Right kidney (tissue), 1 donor: ENCODE measurements at regions not wholly inside any gene's neighbourhood (a gene's known extent, or its start where the extent isn't known, plus 50 kb on each side); places are given as distances from the start of the nearest gene placed in this dataset.
"Not testable (repeated sequence)": the region's sequence is repeated elsewhere in the genome, so short reads cannot be mapped to it uniquely, and the experiment has no call there.

Experiments
- DNase-seq: peaks from one replicate; pipeline ENCODE4 v3.0.0-alpha.2; 2016

- not testable (repeated sequence) for DNase-seq
Measured at GRCh38 chr5:134471858-134472449, 53.5 kb upstream of the JADE2 start.

GRCh38 chr5:134468921-134469400 is 56.5 kb upstream of the JADE2 start:
- DNase-seq, result no peak

GRCh38 chr5:134467231-134467630 is 55.5 kb upstream of the CDKN2AIPNL start:
- no peak for DNase-seq

- DNase-seq, result peak; percentile 68
Measured at GRCh38 chr5:134466241-134467069, 54.8 kb upstream of the CDKN2AIPNL start.

GRCh38 chr5:134465816-134466240 is 54.1 kb upstream of the CDKN2AIPNL start:
- peak; percentile 78 for DNase-seq

GRCh38 chr5:134464988-134465815 is 53.5 kb upstream of the CDKN2AIPNL start:
- no peak for DNase-seq

- DNase-seq, result no peak
Measured at GRCh38 chr5:134463991-134464760, 52.5 kb upstream of the CDKN2AIPNL start.

GRCh38 chr5:134463176-134463720 is 51.6 kb upstream of the CDKN2AIPNL start:
- no peak for DNase-seq

- no peak for DNase-seq
Measured at GRCh38 chr5:134462761-134463160, 51.1 kb upstream of the CDKN2AIPNL start.

GRCh38 chr5:134462047-134462575 is 50.4 kb upstream of the CDKN2AIPNL start:
- no peak for DNase-seq
